Fibroblast of lung (primary cell): ENCODE measurements at regions not wholly inside any gene's neighbourhood (a gene's known extent, or its start where the extent isn't known, plus 50 kb on each side); places are given as distances from the start of the nearest gene placed in this dataset.

Experiments used
- DNase-seq, 2 donors: peaks; one replicate each; pipeline versions ENCODE4 v3.0.0 to v3.0.0-alpha.2; 2010; ENCODE audit warnings: low read depth in 2 of 2
- H2AFZ ChIP-seq: 2 replicates; pipeline ENCODE4 v1.5.1; 2012; ENCODE audit warnings: low read length, control low read depth, inconsistent platforms
- H3K27ac ChIP-seq: 2 replicates; pipeline ENCODE4 v1.5.1; 2011; ENCODE audit warnings: low read length, control low read depth; ENCODE audit not compliant: insufficient read depth
- H3K27me3 ChIP-seq: 2 replicates; pipeline ENCODE4 v1.5.1; 2011; ENCODE audit warnings: mild to moderate bottlenecking, low read length; ENCODE audit not compliant: control insufficient read depth, insufficient read depth
- H3K36me3 ChIP-seq: 2 replicates; pipeline ENCODE4 v1.5.1; 2011; ENCODE audit warnings: low read length; ENCODE audit not compliant: control insufficient read depth, insufficient read depth
- H3K4me1 ChIP-seq: 2 replicates; pipeline ENCODE4 v1.5.1; 2011; ENCODE audit warnings: low read length; ENCODE audit not compliant: control insufficient read depth, insufficient read depth; ENCODE audit errors: extremely low read depth
- H3K4me2 ChIP-seq: 2 replicates; pipeline ENCODE4 v1.5.1; 2011; ENCODE audit warnings: low read length, control low read depth; ENCODE audit not compliant: insufficient read depth; ENCODE audit errors: extremely low read depth
- H3K4me3 ChIP-seq, 4 experiments: fragments of 200-600 bp in 1 of 4; sonication (generic) in 1 of 4; replicated peaks in 1 of 4; 2 replicates each; pipeline ENCODE4 v1.5.1; 2011 to 2016; ENCODE audit warnings: low read length in 4 of 4, low read depth in 3 of 4, mild to moderate bottlenecking in 3 of 4, control low read depth in 2 of 4, inconsistent platforms in 1 of 4, mixed read lengths in 1 of 4; ENCODE audit not compliant: insufficient read depth in 1 of 4; ENCODE audit errors: control extremely low read depth in 1 of 4
- H3K79me2 ChIP-seq: 2 replicates; pipeline ENCODE4 v1.5.1; 2012; ENCODE audit warnings: mild to moderate bottlenecking, low read length, inconsistent platforms; ENCODE audit not compliant: control insufficient read depth, insufficient read depth
- H3K9ac ChIP-seq: 2 replicates; pipeline ENCODE4 v1.5.1; 2011; ENCODE audit warnings: mild to moderate bottlenecking, low read length, control low read depth; ENCODE audit not compliant: insufficient read depth
- H3K9me3 ChIP-seq: 2 replicates; pipeline ENCODE4 v1.5.1; 2012; ENCODE audit warnings: low read depth, low read length; ENCODE audit not compliant: control insufficient read depth, insufficient read depth
- H4K20me1 ChIP-seq: 2 replicates; pipeline ENCODE4 v1.5.1; 2011; ENCODE audit warnings: low read length; ENCODE audit not compliant: control insufficient read depth, insufficient read depth; ENCODE audit errors: extremely low read depth
- EZH2 ChIP-seq: IDR thresholded peaks from 2 replicates; pipeline ENCODE4 v1.5.1; 2012; ENCODE audit warnings: low read length, control low read depth, mild to moderate bottlenecking; ENCODE audit errors: missing control alignments
- TF ChIP-seq, protein P1 (sequence below), 2 donors: IDR thresholded peaks in 1 of 2; conservative IDR thresholded peaks in 1 of 2; 1 replicate in 1 of 2; 2 replicates in 1 of 2; pipeline ENCODE4 v1.5.1; 2011 to 2012; ENCODE audit warnings: low read length in 2 of 2, control low read depth in 1 of 2, inconsistent platforms in 1 of 2, low read depth in 1 of 2, mild to moderate bottlenecking in 1 of 2

DNA sequence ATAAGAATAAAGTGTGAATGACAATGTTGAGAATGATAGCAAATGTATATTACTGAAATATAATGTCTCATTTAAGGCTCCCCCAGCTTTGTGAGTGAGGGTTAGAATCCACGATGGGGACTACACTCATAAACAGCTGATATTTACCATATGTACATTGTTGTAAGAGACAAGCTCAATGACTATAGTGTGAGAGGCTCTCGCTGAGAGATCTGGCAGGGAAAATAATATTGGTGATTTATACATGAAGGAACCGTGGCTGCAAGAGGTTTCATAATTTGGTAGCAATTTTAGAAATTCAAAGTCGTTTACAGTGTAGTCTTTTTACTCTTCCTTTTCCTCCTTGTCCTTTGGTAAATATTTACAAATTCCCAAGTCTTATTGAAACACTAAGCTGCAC is 342.2 kb upstream of the AKR1E2 start:
- no peak overlapping the region for H2AFZ ChIP-seq
- H3K79me2 ChIP-seq = no peaks in the 10 kb centered on the region
- peak in 1 of 2 donors; percentile 8 for DNase-seq
- no peak overlapping the region for H3K27ac ChIP-seq
- H3K9me3 ChIP-seq = no peaks in the 10 kb centered on the region
- H3K4me3 ChIP-seq = no peak overlapping the region
- no peaks in the 10 kb centered on the region for H3K4me1 ChIP-seq
- no peaks in the 10 kb centered on the region for H3K36me3 ChIP-seq
- H3K9ac ChIP-seq = no peak overlapping the region
- TF ChIP-seq EZH2 = no peak
- TF ChIP-seq, protein P1, sequence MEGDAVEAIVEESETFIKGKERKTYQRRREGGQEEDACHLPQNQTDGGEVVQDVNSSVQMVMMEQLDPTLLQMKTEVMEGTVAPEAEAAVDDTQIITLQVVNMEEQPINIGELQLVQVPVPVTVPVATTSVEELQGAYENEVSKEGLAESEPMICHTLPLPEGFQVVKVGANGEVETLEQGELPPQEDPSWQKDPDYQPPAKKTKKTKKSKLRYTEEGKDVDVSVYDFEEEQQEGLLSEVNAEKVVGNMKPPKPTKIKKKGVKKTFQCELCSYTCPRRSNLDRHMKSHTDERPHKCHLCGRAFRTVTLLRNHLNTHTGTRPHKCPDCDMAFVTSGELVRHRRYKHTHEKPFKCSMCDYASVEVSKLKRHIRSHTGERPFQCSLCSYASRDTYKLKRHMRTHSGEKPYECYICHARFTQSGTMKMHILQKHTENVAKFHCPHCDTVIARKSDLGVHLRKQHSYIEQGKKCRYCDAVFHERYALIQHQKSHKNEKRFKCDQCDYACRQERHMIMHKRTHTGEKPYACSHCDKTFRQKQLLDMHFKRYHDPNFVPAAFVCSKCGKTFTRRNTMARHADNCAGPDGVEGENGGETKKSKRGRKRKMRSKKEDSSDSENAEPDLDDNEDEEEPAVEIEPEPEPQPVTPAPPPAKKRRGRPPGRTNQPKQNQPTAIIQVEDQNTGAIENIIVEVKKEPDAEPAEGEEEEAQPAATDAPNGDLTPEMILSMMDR (conservative IDR thresholded peaks at IDR 0.05 in 1 of 2, IDR thresholded peaks at IDR 0.05 in 1 of 2; ENCODE audit: low read depth in 1 of 2, low read length in 2 of 2) = no peak
- H3K4me2 ChIP-seq = no peak overlapping the region
- H3K27me3 ChIP-seq = no peaks in the 10 kb centered on the region
- H4K20me1 ChIP-seq = no peaks in the 10 kb centered on the region

DNA sequence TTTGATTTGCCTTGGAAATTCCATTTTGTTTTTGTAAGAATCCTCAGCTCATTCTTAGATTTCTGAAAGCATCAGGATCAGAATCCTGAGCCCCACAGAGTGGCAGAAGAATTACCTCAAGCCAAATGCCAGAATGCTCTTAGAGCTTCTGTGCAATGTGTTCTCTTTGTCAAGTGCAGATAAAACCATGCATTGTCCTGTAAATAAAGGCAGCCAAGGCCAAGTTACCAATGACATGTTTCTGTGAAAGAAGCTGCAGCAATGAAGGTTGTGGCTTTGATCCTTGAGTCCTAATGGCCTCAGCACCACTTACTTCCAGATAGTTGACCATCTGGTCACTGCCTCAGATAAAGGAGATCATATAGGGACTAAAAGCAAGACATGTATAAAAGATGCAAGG is 343.3 kb upstream of the AKR1E2 start:
- Histone ChIP-seq H3K4me2 (no peak overlapping the region), H3K9ac (no peak overlapping the region), H3K27me3 (no peaks in the 10 kb centered on the region), H4K20me1 (no peaks in the 10 kb centered on the region), H3K4me1 (no peaks in the 10 kb centered on the region), H3K36me3 (no peaks in the 10 kb centered on the region), H2AFZ (no peak overlapping the region), H3K79me2 (no peaks in the 10 kb centered on the region), H3K4me3 (no peak overlapping the region), H3K9me3 (no peaks in the 10 kb centered on the region), H3K27ac (no peak overlapping the region)
- TF ChIP-seq EZH2 = no peak
- TF ChIP-seq, protein P1 (conservative IDR thresholded peaks at IDR 0.05 in 1 of 2, IDR thresholded peaks at IDR 0.05 in 1 of 2; ENCODE audit: low read depth in 1 of 2, low read length in 2 of 2) = no peak
- no peak for DNase-seq

DNA sequence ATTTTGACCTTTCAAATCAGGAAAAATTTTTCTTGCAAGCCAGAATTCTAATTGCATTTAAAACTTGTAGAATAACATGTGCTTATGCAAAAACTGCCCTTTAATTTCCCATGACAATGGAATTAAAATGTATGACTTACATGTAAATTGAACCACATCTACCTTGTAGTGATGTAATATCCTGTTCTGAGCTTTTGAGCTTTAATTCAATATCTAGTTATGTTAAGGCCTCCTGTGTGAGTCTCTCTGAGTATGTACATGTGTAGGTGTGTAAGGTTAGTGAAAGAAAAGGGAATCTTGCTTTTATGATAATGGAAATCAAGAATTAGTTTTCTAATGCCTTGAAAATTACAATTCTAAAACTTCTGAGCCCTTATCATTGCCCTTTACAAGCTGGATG is 344.8 kb upstream of the AKR1E2 start:
- Histone ChIP-seq H3K4me1 (no peaks in the 10 kb centered on the region), H3K27me3 (no peaks in the 10 kb centered on the region), H4K20me1 (no peaks in the 10 kb centered on the region), H2AFZ (no peak overlapping the region), H3K9ac (no peak overlapping the region), H3K27ac (no peak overlapping the region), H3K4me3 (no peak overlapping the region), H3K36me3 (no peaks in the 10 kb centered on the region), H3K79me2 (no peaks in the 10 kb centered on the region), H3K4me2 (no peak overlapping the region), H3K9me3 (no peaks in the 10 kb centered on the region)
- no peak for TF ChIP-seq EZH2
- TF ChIP-seq, protein P1 (conservative IDR thresholded peaks at IDR 0.05 in 1 of 2, IDR thresholded peaks at IDR 0.05 in 1 of 2; ENCODE audit: low read depth in 1 of 2, low read length in 2 of 2) = no peak
- DNase-seq = no peak
